ENCODE measurements at regions not wholly inside any gene's neighbourhood (a gene's known extent, or its start where the extent isn't known, plus 50 kb on each side); places are given as distances from the start of the nearest gene placed in this dataset.
"Not testable (repeated sequence)": the region's sequence is repeated elsewhere in the genome, so short reads cannot be mapped to it uniquely, and the experiment has no call there.

- 20% methylated on average over 1 of the region's 3 CpGs for WGBS
- TF ChIP-seq, protein P1, sequence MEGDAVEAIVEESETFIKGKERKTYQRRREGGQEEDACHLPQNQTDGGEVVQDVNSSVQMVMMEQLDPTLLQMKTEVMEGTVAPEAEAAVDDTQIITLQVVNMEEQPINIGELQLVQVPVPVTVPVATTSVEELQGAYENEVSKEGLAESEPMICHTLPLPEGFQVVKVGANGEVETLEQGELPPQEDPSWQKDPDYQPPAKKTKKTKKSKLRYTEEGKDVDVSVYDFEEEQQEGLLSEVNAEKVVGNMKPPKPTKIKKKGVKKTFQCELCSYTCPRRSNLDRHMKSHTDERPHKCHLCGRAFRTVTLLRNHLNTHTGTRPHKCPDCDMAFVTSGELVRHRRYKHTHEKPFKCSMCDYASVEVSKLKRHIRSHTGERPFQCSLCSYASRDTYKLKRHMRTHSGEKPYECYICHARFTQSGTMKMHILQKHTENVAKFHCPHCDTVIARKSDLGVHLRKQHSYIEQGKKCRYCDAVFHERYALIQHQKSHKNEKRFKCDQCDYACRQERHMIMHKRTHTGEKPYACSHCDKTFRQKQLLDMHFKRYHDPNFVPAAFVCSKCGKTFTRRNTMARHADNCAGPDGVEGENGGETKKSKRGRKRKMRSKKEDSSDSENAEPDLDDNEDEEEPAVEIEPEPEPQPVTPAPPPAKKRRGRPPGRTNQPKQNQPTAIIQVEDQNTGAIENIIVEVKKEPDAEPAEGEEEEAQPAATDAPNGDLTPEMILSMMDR (IDR thresholded peaks at IDR 0.05) = no peak
- TF ChIP-seq POLR2AphosphoS5 (IDR thresholded peaks at IDR 0.05) (no peak), POLR2A (IDR thresholded peaks at IDR 0.05) (no peak)
- H3K27me3 ChIP-seq (replicated peaks; ENCODE audit: insufficient read depth) = no peaks in the 10 kb centered on the region
- intact Hi-C loops (cut with DNase I) = no loop called here
- H3K4me1 ChIP-seq (replicated peaks) = no peaks in the 10 kb centered on the region
- no peaks in the 10 kb centered on the region for H3K36me3 ChIP-seq
- no peak for DNase-seq (ENCODE audit: low spot score)
- H3K9me3 ChIP-seq = no peaks in the 10 kb centered on the region
- no peak overlapping the region for H3K4me3 ChIP-seq
- H3K27ac ChIP-seq = no peak overlapping the region
Measured at GRCh38 chrY:21028506-21028905, 272.6 kb downstream of the RPS4Y2 start.

DNA sequence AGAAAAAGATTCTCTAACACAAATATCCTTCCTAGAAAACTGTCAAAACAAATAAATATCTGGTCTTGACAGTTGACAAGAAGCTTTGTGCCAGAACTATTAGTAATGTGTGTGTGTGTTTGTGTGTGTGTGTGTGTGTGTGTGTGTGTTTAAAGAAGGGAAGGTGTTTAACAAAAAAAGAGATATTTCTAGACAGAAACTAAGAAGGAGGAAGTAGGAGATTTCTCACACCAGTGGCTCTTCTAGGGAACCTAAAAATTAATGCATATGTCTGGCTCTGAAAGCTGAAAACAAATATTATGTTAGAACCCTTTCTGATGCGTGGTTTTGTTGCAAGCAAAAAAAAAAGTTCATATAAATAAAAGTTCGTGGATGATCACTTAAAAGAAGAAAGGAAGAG lies 277.5 kb downstream of the RPS4Y2 start:
- Histone ChIP-seq H3K9me3 (no peaks in the 10 kb centered on the region), H3K36me3 (no peaks in the 10 kb centered on the region), H3K4me3 (no peak overlapping the region), H3K27me3 (replicated peaks; ENCODE audit: insufficient read depth) (no peaks in the 10 kb centered on the region), H3K4me1 (replicated peaks) (no peaks in the 10 kb centered on the region), H3K27ac (no peak overlapping the region)
- DNase-seq (ENCODE audit: low spot score) = no peak
- TF ChIP-seq POLR2AphosphoS5 (IDR thresholded peaks at IDR 0.05) (no peak), POLR2A (IDR thresholded peaks at IDR 0.05) (no peak)
- TF ChIP-seq, protein P1 (IDR thresholded peaks at IDR 0.05) = no peak
- 46% methylated on average over 2 of the region's 2 CpGs for WGBS
- intact Hi-C loops (cut with DNase I) = no loop called here

- H3K9me3 ChIP-seq = no peaks in the 10 kb centered on the region
- H3K27ac ChIP-seq = no peak overlapping the region
- intact Hi-C loops (cut with DNase I) = no loop called here
- H3K4me3 ChIP-seq = no peak overlapping the region
- TF ChIP-seq POLR2AphosphoS5 (IDR thresholded peaks at IDR 0.05) = no peak
- TF ChIP-seq, protein P1 (IDR thresholded peaks at IDR 0.05) = no peak
- no peak for TF ChIP-seq POLR2A (IDR thresholded peaks at IDR 0.05)
- no peaks in the 10 kb centered on the region for H3K27me3 ChIP-seq (replicated peaks; ENCODE audit: insufficient read depth)
- 49% methylated on average over 4 of the region's 4 CpGs for WGBS
- DNase-seq (ENCODE audit: low spot score) = no peak
- no peaks in the 10 kb centered on the region for H3K36me3 ChIP-seq
- H3K4me1 ChIP-seq (replicated peaks) = no peaks in the 10 kb centered on the region
Measured at GRCh38 chrY:21034151-21035061, 278.5 kb downstream of the RPS4Y2 start.

DNA sequence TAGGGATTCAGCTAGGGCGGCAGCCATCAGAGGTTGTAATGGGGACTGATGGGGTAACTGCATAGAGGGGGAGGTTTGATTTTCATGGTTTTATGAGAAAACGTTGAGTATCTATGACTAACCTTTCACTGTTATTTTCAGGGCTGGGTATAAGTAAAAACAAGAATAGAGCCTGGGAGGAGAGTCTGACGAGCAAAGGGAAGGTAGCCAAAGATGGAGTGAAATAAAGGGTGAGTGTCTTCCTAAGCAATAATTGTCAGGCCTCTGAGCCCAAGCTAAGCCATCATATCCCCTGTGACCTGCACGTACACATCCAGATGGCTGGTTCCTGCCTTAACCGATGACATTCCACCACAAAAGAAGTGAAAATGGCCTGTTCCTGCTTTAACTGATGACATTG lies 281.5 kb downstream of the RPS4Y2 start:
- H3K9me3 ChIP-seq; DNase-seq (ENCODE audit: low spot score); H3K36me3 ChIP-seq; intact Hi-C loops (cut with DNase I); H3K4me3 ChIP-seq; H3K27ac ChIP-seq; H3K4me1 ChIP-seq (replicated peaks); H3K27me3 ChIP-seq (replicated peaks; ENCODE audit: insufficient read depth): not testable (repeated sequence)
- 82% methylated on average over 5 of the region's 5 CpGs for WGBS

DNA sequence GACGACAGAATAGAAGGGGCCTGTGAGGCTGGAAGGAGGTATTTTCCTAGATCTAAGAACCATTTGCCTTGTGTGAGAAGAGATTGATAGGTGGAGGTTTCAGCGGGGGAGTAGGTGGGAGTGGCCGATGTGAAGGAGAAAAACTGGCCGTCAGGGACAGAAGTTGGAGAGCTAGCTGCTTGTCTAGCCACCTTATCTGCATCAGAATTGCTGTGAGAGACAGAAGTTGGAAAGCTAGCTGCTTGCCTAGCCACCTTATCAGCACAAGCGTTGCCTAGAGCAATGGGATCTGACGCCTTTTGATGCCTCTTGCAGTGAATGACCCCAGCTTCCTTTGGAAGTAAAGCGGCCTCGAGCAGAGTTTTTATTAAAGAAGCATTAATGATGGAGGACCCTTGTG lies 283.9 kb downstream of the RPS4Y2 start:
- H3K9me3 ChIP-seq = no peaks in the 10 kb centered on the region
- no peak for DNase-seq (ENCODE audit: low spot score)
- 93% methylated on average over 8 of the region's 8 CpGs for WGBS
- H3K36me3 ChIP-seq = no peaks in the 10 kb centered on the region
- H3K4me1 ChIP-seq (replicated peaks) = no peaks in the 10 kb centered on the region
- no peak overlapping the region for H3K4me3 ChIP-seq
- TF ChIP-seq POLR2A (IDR thresholded peaks at IDR 0.05) = no peak
- no peak for TF ChIP-seq POLR2AphosphoS5 (IDR thresholded peaks at IDR 0.05)
- TF ChIP-seq, protein P1 (IDR thresholded peaks at IDR 0.05) = no peak
- H3K27ac ChIP-seq = no peak overlapping the region
- intact Hi-C loops (cut with DNase I) = no loop called here
- no peaks in the 10 kb centered on the region for H3K27me3 ChIP-seq (replicated peaks; ENCODE audit: insufficient read depth)

DNA sequence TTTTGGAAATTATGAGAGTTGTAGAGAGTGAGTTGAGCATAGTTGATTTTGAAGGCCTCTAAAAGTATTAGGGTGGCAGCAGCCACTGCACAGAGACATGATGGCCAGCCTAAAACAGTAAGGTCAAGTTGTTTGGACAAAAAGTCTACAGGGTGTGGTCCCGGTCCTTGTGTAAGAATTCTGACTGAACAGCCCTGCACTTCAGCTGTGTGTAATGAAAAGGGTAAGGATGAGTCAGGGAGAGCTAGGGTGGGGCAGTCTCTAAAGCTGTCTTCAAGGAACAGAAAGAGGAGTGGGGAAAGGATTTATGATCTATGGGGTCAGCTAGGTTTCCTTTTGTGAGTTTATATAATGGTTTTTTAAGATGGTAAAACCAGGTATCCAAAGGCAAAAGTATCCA lies 284.8 kb downstream of the RPS4Y2 start:
- 75% methylated on average over 1 of the region's 1 CpG for WGBS
- H3K4me1 ChIP-seq (replicated peaks); intact Hi-C loops (cut with DNase I); DNase-seq (ENCODE audit: low spot score); H3K9me3 ChIP-seq; H3K36me3 ChIP-seq; H3K4me3 ChIP-seq; H3K27ac ChIP-seq; H3K27me3 ChIP-seq (replicated peaks; ENCODE audit: insufficient read depth): not testable (repeated sequence)

Measured in prostate gland (tissue), 2 donors.